H9 (cell line): ENCODE measurements at regions not wholly inside any gene's neighbourhood (a gene's known extent, or its start where the extent isn't known, plus 50 kb on each side); places are given as distances from the start of the nearest gene placed in this dataset.

Experiments
- DNase-seq: peaks from one replicate; pipeline ENCODE4 v3.0.0-alpha.2; 2017
- H2AFZ ChIP-seq: one replicate; pipeline ENCODE4 v1.6.1; 2013; ENCODE audit warnings: mild to moderate bottlenecking, low read length, control low read depth, moderate library complexity
- H2AK5ac ChIP-seq: 2 replicates; pipeline ENCODE4 v1.6.1; 2013; ENCODE audit warnings: low read length, control low read depth, mixed read lengths; ENCODE audit not compliant: insufficient read length
- H2BK120ac ChIP-seq: one replicate; pipeline ENCODE4 v1.6.1; 2013; ENCODE audit warnings: low read depth, mild to moderate bottlenecking, low read length, control low read depth, inconsistent platforms; ENCODE audit not compliant: poor library complexity, severe bottlenecking
- H2BK12ac ChIP-seq: 2 replicates; pipeline ENCODE4 v1.6.1; 2013; ENCODE audit warnings: low read length, control low read depth, mixed read lengths, low read depth; ENCODE audit not compliant: insufficient read length
- H2BK15ac ChIP-seq: 2 replicates; pipeline ENCODE4 v1.6.1; 2013; ENCODE audit warnings: low read depth, low read length, control low read depth
- H2BK20ac ChIP-seq: one replicate; pipeline ENCODE4 v1.6.1; 2013; ENCODE audit warnings: low read depth, mild to moderate bottlenecking, low read length, control low read depth, inconsistent platforms; ENCODE audit not compliant: poor library complexity, severe bottlenecking
- H2BK5ac ChIP-seq: 2 replicates; pipeline ENCODE4 v1.6.1; 2013; ENCODE audit warnings: low read length, control low read depth, mixed read lengths; ENCODE audit not compliant: insufficient read length
- H3K14ac ChIP-seq: 2 replicates; pipeline ENCODE4 v1.6.1; 2013; ENCODE audit warnings: low read length, control low read depth; ENCODE audit not compliant: insufficient read depth
- H3K18ac ChIP-seq: 2 replicates; pipeline ENCODE4 v1.6.1; 2013; ENCODE audit warnings: low read depth, mild to moderate bottlenecking, mixed read lengths, low read length, control low read depth; ENCODE audit not compliant: insufficient read length
- H3K23ac ChIP-seq: 2 replicates; pipeline ENCODE4 v1.6.1; 2013; ENCODE audit warnings: low read length, control low read depth, mixed read lengths, low read depth; ENCODE audit not compliant: insufficient read length
- H3K23me2 ChIP-seq: 2 replicates; pipeline ENCODE4 v1.6.1; 2013; ENCODE audit warnings: low read depth, mild to moderate bottlenecking, mixed read lengths, low read length, control low read depth; ENCODE audit not compliant: insufficient read length, poor library complexity, severe bottlenecking
- H3K27ac ChIP-seq: 2 replicates; pipeline ENCODE4 v1.5.1; 2013; ENCODE audit warnings: low read length, control low read depth, mixed read lengths, low read depth; ENCODE audit not compliant: insufficient read length
- H3K27me3 ChIP-seq: 2 replicates; pipeline ENCODE4 v1.6.1; 2013; ENCODE audit warnings: low read length, control low read depth, inconsistent platforms; ENCODE audit not compliant: insufficient read depth
- H3K4ac ChIP-seq: 2 replicates; pipeline ENCODE4 v1.6.1; 2013; ENCODE audit warnings: low read depth, mild to moderate bottlenecking, control low read depth, inconsistent platforms, low read length, moderate library complexity
- H3K4me1 ChIP-seq: 2 replicates; pipeline ENCODE4 v1.6.1; 2013; ENCODE audit warnings: low read length, control low read depth, inconsistent platforms; ENCODE audit not compliant: insufficient read depth
- H3K4me2 ChIP-seq: 2 replicates; pipeline ENCODE4 v1.6.1; 2013; ENCODE audit warnings: low read length, control low read depth, mixed read lengths; ENCODE audit not compliant: insufficient read length, insufficient read depth
- H3K56ac ChIP-seq: 2 replicates; pipeline ENCODE4 v1.6.1; 2013; ENCODE audit warnings: low read depth, mild to moderate bottlenecking, mixed read lengths, low read length, control low read depth; ENCODE audit not compliant: insufficient read length
- H3K79me1 ChIP-seq: 2 replicates; pipeline ENCODE4 v1.6.1; 2013; ENCODE audit warnings: low read depth, mild to moderate bottlenecking, moderate library complexity, low read length, control low read depth, inconsistent platforms; ENCODE audit not compliant: insufficient read depth, poor library complexity, severe bottlenecking
- H3K79me2 ChIP-seq: 2 replicates; pipeline ENCODE4 v1.6.1; 2013; ENCODE audit warnings: low read length, control low read depth, inconsistent platforms; ENCODE audit not compliant: insufficient read depth
- H3K9ac ChIP-seq: 2 replicates; pipeline ENCODE4 v1.6.1; 2013; ENCODE audit warnings: low read length, control low read depth, mixed read lengths; ENCODE audit not compliant: insufficient read length; ENCODE audit errors: extremely low read depth
- H3K9me3 ChIP-seq: one replicate; pipeline ENCODE4 v1.6.1; 2013; ENCODE audit warnings: low read depth, low read length, inconsistent platforms; ENCODE audit not compliant: control insufficient read depth
- H3T11ph ChIP-seq: one replicate; pipeline ENCODE4 v1.6.1; 2013; ENCODE audit warnings: mild to moderate bottlenecking, low read length, control low read depth, inconsistent platforms
- H4K20me1 ChIP-seq: one replicate; pipeline ENCODE4 v1.6.1; 2013; ENCODE audit not compliant: control insufficient read depth, insufficient read length, insufficient read depth
- H4K5ac ChIP-seq: 2 replicates; pipeline ENCODE4 v1.6.1; 2013; ENCODE audit warnings: low read depth, mild to moderate bottlenecking, mixed read lengths, low read length, control low read depth; ENCODE audit not compliant: insufficient read length
- H4K8ac ChIP-seq: replicated peaks from 2 replicates; pipeline ENCODE4 v1.6.1; 2013; ENCODE audit warnings: low read length, control low read depth, mixed read lengths, low read depth; ENCODE audit not compliant: insufficient read length
- H4K91ac ChIP-seq: 2 replicates; pipeline ENCODE4 v1.6.1; 2013; ENCODE audit warnings: low read depth, mild to moderate bottlenecking, moderate library complexity, mixed read lengths, low read length, control low read depth; ENCODE audit not compliant: insufficient read length
- H3K27ac Mint-ChIP-seq, 3 experiments: 2 replicates in 2 of 3; 3 replicates in 1 of 3; pipeline ENCODE4 v1.8.0; 2020 to 2021; ENCODE audit warnings: mixed read lengths in 3 of 3, mild to moderate bottlenecking in 1 of 3, moderate library complexity in 1 of 3
- H3K27me3 Mint-ChIP-seq: 2 replicates; pipeline ENCODE4 v1.8.0; 2021; ENCODE audit warnings: low read depth, mild to moderate bottlenecking, moderate library complexity, mixed read lengths
- H3K36me3 Mint-ChIP-seq, 3 experiments: 2 replicates in 2 of 3; 3 replicates in 1 of 3; pipeline ENCODE4 v1.8.0; 2020 to 2021; ENCODE audit warnings: low read depth in 3 of 3, mixed read lengths in 3 of 3; ENCODE audit not compliant: insufficient read depth in 1 of 3
- H3K4me1 Mint-ChIP-seq, 2 experiments: 2 replicates each; pipeline ENCODE4 v1.8.0; 2020; ENCODE audit warnings: mixed read lengths in 2 of 2
- H3K4me3 Mint-ChIP-seq, 2 experiments: 2 replicates in 1 of 2; 3 replicates in 1 of 2; pipeline ENCODE4 v1.8.0; 2020 to 2021; ENCODE audit warnings: mild to moderate bottlenecking in 2 of 2, mixed read lengths in 2 of 2, moderate library complexity in 1 of 2
- H3K9me3 Mint-ChIP-seq, 2 experiments: 2 replicates in 1 of 2; 3 replicates in 1 of 2; pipeline ENCODE4 v1.8.0; 2020; ENCODE audit warnings: mild to moderate bottlenecking in 2 of 2, mixed read lengths in 2 of 2, moderate library complexity in 1 of 2
- WGBS: extraction: QIAGEN DNeasy Blood & Tissue Kit; methylation state at CpG from one replicate; pipeline ENCODE4 v1.1.7; 2013; ENCODE audit warnings: missing lambda C conversion rate, low lambda C conversion rate, mixed read lengths; ENCODE audit not compliant: insufficient read length; ENCODE audit errors: extremely low coverage; 5-methylcytosine and 5-hydroxymethylcytosine counted together
- TF ChIP-seq, protein P1 (sequence below): fragments of 200-600 bp; sonication (generic); conservative IDR thresholded peaks from 3 replicates; pipeline ENCODE4 v1.8.0; 2021; ENCODE audit warnings: antibody characterized with exemption, mild to moderate bottlenecking

- Histone ChIP-seq H2BK120ac (no peak overlapping the region), H3K4me2 (no peak overlapping the region), H4K20me1 (no peaks in the 10 kb centered on the region), H4K5ac (no peak overlapping the region), H3K9ac (no peak overlapping the region), H4K91ac (no peak overlapping the region), H3K23ac (no peak overlapping the region), H3K79me2 (no peaks in the 10 kb centered on the region), H3K27ac (no peak overlapping the region), H3K4me1 (no peaks in the 10 kb centered on the region), H3K4ac (no peak overlapping the region), H2AK5ac (no peak overlapping the region), H3T11ph (no peak overlapping the region), H2AFZ (no peak overlapping the region), H3K79me1 (no peaks in the 10 kb centered on the region), H3K14ac (no peak overlapping the region), H3K9me3 (no peaks in the 10 kb centered on the region), H2BK20ac (no peak overlapping the region), H2BK15ac (no peak overlapping the region), H3K27me3 (no peaks in the 10 kb centered on the region), H2BK12ac (no peak overlapping the region), H3K23me2 (no peaks in the 10 kb centered on the region), H2BK5ac (no peak overlapping the region), H3K18ac (no peak overlapping the region), H3K56ac (no peak overlapping the region), H4K8ac (no peak overlapping the region)
- TF ChIP-seq, protein P1, sequence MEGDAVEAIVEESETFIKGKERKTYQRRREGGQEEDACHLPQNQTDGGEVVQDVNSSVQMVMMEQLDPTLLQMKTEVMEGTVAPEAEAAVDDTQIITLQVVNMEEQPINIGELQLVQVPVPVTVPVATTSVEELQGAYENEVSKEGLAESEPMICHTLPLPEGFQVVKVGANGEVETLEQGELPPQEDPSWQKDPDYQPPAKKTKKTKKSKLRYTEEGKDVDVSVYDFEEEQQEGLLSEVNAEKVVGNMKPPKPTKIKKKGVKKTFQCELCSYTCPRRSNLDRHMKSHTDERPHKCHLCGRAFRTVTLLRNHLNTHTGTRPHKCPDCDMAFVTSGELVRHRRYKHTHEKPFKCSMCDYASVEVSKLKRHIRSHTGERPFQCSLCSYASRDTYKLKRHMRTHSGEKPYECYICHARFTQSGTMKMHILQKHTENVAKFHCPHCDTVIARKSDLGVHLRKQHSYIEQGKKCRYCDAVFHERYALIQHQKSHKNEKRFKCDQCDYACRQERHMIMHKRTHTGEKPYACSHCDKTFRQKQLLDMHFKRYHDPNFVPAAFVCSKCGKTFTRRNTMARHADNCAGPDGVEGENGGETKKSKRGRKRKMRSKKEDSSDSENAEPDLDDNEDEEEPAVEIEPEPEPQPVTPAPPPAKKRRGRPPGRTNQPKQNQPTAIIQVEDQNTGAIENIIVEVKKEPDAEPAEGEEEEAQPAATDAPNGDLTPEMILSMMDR = no peak
- H3K4me1 Mint-ChIP-seq = no peaks in the 10 kb centered on the region
- H3K36me3 Mint-ChIP-seq = no peaks in the 10 kb centered on the region; a peak in 1 of 7 replicates
- no peak overlapping the region for H3K27ac Mint-ChIP-seq
- no peak for DNase-seq
- H3K27me3 Mint-ChIP-seq = no peaks in the 10 kb centered on the region
- peaks cover 0 to 2% of the 10 kb centered on the region in 2 experiments; a peak in 2 of 5 replicates for H3K9me3 Mint-ChIP-seq
- no peak overlapping the region for H3K4me3 Mint-ChIP-seq
- WGBS = no CpG with 5 or more reads among the region's 7 CpGs
Measured at GRCh38 chr16:26457095-26457494, 609.6 kb upstream of the C16orf82 start.
